ENCODE measurements at regions not wholly inside any gene's neighbourhood (a gene's known extent, or its start where the extent isn't known, plus 50 kb on each side); places are given as distances from the start of the nearest gene placed in this dataset.

DNA sequence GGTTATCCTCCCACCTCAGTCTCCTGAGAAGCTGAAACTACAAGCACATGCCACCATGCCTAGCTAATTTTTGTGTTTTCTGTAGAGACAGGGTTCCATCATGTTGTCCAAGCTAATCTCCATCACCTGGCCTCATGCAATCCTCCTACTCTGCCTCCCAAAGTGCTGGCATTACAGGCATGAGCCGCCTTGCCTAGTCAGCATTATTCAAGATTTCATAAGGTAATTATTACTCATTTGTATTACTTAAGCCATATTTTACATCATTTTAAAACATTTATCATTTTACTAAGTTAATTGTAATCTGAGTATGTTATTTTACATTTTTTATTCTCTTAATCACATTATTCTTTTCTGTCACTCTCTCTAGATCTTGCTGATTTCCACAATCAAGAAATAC is 1575.6 kb downstream of the NCAM2 start:
- H3K4me2 ChIP-seq (ENCODE audit: control insufficient read depth, insufficient read depth) = no peak overlapping the region
- DNase-seq (ENCODE audit: low read depth, low spot score) (no peak), FAIRE-seq (no peak), ATAC-seq (no peak)
- WGBS (ENCODE audit: insufficient coverage, insufficient replicate concordance, low lambda C conversion rate, missing lambda C conversion rate) = 15% methylated on average over 1 of the region's 1 CpG
- H3K79me2 ChIP-seq (ENCODE audit: control insufficient read depth, insufficient read depth, low read length) = no peaks in the 10 kb centered on the region
- no peaks in the 10 kb centered on the region for H3K36me3 ChIP-seq (ENCODE audit: control insufficient read depth in 2 of 2, insufficient read depth in 2 of 2, low read length in 1 of 2)
- intact Hi-C loops (cut with micrococcal nuclease; ENCODE audit: unreplicated experiment) (no loop called here), in situ Hi-C loops (cut with MboI) (no loop called here)
- H3K27ac ChIP-seq (ENCODE audit: control insufficient read depth, insufficient read depth) = no peak overlapping the region
- H2AFZ ChIP-seq (ENCODE audit: control insufficient read depth, low read depth, low read length) = no peak overlapping the region
- no peak overlapping the region for H3K4me3 ChIP-seq
- TF ChIP-seq MTA3 (IDR thresholded peaks at IDR 0.05; ENCODE audit: borderline replicate concordance, low read length) = no peak
- no peak for TF ChIP-seq CREB1 (IDR thresholded peaks at IDR 0.05; ENCODE audit: low read depth)
- TF ChIP-seq, protein P1, sequence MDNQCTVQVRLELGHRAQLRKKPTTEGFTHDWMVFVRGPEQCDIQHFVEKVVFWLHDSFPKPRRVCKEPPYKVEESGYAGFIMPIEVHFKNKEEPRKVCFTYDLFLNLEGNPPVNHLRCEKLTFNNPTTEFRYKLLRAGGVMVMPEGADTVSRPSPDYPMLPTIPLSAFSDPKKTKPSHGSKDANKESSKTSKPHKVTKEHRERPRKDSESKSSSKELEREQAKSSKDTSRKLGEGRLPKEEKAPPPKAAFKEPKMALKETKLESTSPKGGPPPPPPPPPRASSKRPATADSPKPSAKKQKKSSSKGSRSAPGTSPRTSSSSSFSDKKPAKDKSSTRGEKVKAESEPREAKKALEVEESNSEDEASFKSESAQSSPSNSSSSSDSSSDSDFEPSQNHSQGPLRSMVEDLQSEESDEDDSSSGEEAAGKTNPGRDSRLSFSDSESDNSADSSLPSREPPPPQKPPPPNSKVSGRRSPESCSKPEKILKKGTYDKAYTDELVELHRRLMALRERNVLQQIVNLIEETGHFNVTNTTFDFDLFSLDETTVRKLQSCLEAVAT (IDR thresholded peaks at IDR 0.05) = no peak
- no peak for TF ChIP-seq RBBP5 (conservative IDR thresholded peaks at IDR 0.05)
- TF ChIP-seq, protein P2, sequence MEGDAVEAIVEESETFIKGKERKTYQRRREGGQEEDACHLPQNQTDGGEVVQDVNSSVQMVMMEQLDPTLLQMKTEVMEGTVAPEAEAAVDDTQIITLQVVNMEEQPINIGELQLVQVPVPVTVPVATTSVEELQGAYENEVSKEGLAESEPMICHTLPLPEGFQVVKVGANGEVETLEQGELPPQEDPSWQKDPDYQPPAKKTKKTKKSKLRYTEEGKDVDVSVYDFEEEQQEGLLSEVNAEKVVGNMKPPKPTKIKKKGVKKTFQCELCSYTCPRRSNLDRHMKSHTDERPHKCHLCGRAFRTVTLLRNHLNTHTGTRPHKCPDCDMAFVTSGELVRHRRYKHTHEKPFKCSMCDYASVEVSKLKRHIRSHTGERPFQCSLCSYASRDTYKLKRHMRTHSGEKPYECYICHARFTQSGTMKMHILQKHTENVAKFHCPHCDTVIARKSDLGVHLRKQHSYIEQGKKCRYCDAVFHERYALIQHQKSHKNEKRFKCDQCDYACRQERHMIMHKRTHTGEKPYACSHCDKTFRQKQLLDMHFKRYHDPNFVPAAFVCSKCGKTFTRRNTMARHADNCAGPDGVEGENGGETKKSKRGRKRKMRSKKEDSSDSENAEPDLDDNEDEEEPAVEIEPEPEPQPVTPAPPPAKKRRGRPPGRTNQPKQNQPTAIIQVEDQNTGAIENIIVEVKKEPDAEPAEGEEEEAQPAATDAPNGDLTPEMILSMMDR (IDR thresholded peaks at IDR 0.05 in 2 of 3, conservative IDR thresholded peaks at IDR 0.05 in 1 of 3; ENCODE audit: control insufficient read depth in 2 of 3, extremely low read depth in 1 of 3, insufficient read depth in 1 of 3, low read depth in 3 of 3, low read length in 3 of 3) = no peak
- TF ChIP-seq, protein P3, sequence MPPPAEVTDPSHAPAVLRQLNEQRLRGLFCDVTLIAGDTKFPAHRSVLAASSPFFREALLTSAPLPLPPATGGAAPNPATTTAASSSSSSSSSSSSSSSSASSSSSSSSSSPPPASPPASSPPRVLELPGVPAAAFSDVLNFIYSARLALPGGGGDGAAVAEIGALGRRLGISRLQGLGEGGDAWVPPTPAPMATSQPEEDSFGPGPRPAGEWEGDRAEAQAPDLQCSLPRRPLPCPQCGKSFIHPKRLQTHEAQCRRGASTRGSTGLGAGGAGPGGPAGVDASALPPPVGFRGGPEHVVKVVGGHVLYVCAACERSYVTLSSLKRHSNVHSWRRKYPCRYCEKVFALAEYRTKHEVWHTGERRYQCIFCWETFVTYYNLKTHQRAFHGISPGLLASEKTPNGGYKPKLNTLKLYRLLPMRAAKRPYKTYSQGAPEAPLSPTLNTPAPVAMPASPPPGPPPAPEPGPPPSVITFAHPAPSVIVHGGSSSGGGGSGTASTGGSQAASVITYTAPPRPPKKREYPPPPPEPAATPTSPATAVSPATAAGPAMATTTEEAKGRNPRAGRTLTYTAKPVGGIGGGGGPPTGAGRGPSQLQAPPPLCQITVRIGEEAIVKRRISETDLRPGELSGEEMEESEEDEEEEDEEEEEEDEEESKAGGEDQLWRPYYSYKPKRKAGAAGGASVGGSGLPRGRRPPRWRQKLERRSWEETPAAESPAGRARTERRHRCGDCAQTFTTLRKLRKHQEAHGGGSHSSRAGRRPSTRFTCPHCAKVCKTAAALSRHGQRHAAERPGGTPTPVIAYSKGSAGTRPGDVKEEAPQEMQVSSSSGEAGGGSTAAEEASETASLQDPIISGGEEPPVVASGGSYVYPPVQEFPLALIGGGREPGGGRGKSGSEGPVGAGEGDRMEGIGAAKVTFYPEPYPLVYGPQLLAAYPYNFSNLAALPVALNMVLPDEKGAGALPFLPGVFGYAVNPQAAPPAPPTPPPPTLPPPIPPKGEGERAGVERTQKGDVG (CRISPR knock-in tag; IDR thresholded peaks at IDR 0.05) = no peak
- TF ChIP-seq SRF (IDR thresholded peaks at IDR 0.05; ENCODE audit: low read depth in 2 of 2, low read length in 2 of 2) = no peak
- no peak for TF ChIP-seq POLR2AphosphoS2 (IDR thresholded peaks at IDR 0.05; ENCODE audit: low read depth, low read length)
- no TSS peak for BruUV-seq (replicated peaks)
- no peak overlapping the region for H3K9ac ChIP-seq (ENCODE audit: control insufficient read depth, insufficient read depth, low read length)
- no peaks in the 10 kb centered on the region for H3K27me3 ChIP-seq (replicated peaks in 1 of 2; ENCODE audit: control insufficient read depth in 2 of 2, insufficient read depth in 2 of 2, low read length in 1 of 2)
- no peaks in the 10 kb centered on the region for H4K20me1 ChIP-seq (ENCODE audit: control insufficient read depth, insufficient read depth)
- SMC1A ChIA-PET (ENCODE audit: uncharacterized antibody, unreplicated experiment) = no interaction called here
- H3K9me3 ChIP-seq (replicated peaks; ENCODE audit: control insufficient read depth, insufficient read depth, low read length) = no peaks in the 10 kb centered on the region; the same call in 2 of the 3 replicates
- no peaks in the 10 kb centered on the region for H3K4me1 ChIP-seq (ENCODE audit: control insufficient read depth, insufficient read depth, low read length)
- RAD21 ChIA-PET (ENCODE audit: unreplicated experiment) = no interaction called here
- POLR2A ChIA-PET = no interaction called here
- CTCF ChIA-PET = no interaction called here
